EL (cell line): ENCODE measurements at regions not wholly inside any gene's neighbourhood (a gene's known extent, or its start where the extent isn't known, plus 50 kb on each side); places are given as distances from the start of the nearest gene placed in this dataset.
"Not testable (repeated sequence)": the region's sequence is repeated elsewhere in the genome, so short reads cannot be mapped to it uniquely, and the experiment has no call there.

Experiments
- DNase-seq: peaks from one replicate; pipeline ENCODE4 v3.0.0-alpha.2; 2016

- DNase-seq: no peak
Measured at GRCh38 chrX:53883196-53883595, 161.1 kb downstream of the PHF8 start.

- peak; percentile 33 for DNase-seq
Measured at GRCh38 chrX:53882331-53882730, 161.9 kb downstream of the PHF8 start.

GRCh38 chrX:53880786-53881185, 163.5 kb downstream of the PHF8 start:
- not testable (repeated sequence) for DNase-seq

GRCh38 chrX:53859890-53860289, 173.4 kb upstream of the HUWE1 start:
- no peak for DNase-seq

- peak; percentile 29 for DNase-seq
Measured at GRCh38 chrX:53831662-53832635, 145.4 kb upstream of the HUWE1 start.

GRCh38 chrX:53824686-53825085, 138.2 kb upstream of the HUWE1 start:
- no peak for DNase-seq

GRCh38 chrX:53818115-53818514, 131.6 kb upstream of the HUWE1 start:
- not testable (repeated sequence) for DNase-seq

GRCh38 chrX:53817548-53817947, 131.0 kb upstream of the HUWE1 start:
- no peak for DNase-seq

GRCh38 chrX:53813670-53814440, 127.3 kb upstream of the HUWE1 start:
- no peak for DNase-seq

- DNase-seq: no peak
Measured at GRCh38 chrX:53798281-53798680, 111.8 kb upstream of the HUWE1 start.

- DNase-seq: no peak
Measured at GRCh38 chrX:53795576-53795975, 109.1 kb upstream of the HUWE1 start.

GRCh38 chrX:53794181-53794580, 107.7 kb upstream of the HUWE1 start:
- DNase-seq: no peak

GRCh38 chrX:53768865-53769264, 82.3 kb upstream of the HUWE1 start:
- DNase-seq: no peak

- DNase-seq: no peak
Measured at GRCh38 chrX:53768451-53768850, 81.9 kb upstream of the HUWE1 start.

GRCh38 chrX:53767544-53767943, 81.0 kb upstream of the HUWE1 start:
- no peak for DNase-seq

GRCh38 chrX:53757181-53757580, 70.7 kb upstream of the HUWE1 start:
- DNase-seq: not testable (repeated sequence)

GRCh38 chrX:53746718-53747117, 60.2 kb upstream of the HUWE1 start:
- DNase-seq: no peak

- DNase-seq: no peak
Measured at GRCh38 chrX:53743244-53743643, 56.7 kb upstream of the HUWE1 start.

- no peak for DNase-seq
Measured at GRCh38 chrX:53738370-53738906, 51.9 kb upstream of the HUWE1 start.
